ES-I3 (cell line): ENCODE measurements at regions not wholly inside any gene's neighbourhood (a gene's known extent, or its start where the extent isn't known, plus 50 kb on each side); places are given as distances from the start of the nearest gene placed in this dataset.
"Not testable (repeated sequence)": the region's sequence is repeated elsewhere in the genome, so short reads cannot be mapped to it uniquely, and the experiment has no call there.

ENCODE experiments used
- H3K36me3 ChIP-seq: 2 replicates; pipeline ENCODE4 v1.6.1; 2013; ENCODE audit warnings: mild to moderate bottlenecking, low read length, control low read depth, moderate library complexity; ENCODE audit not compliant: insufficient read depth
- H3K4me1 ChIP-seq: 2 replicates; pipeline ENCODE4 v1.6.1; 2013; ENCODE audit warnings: mild to moderate bottlenecking, control low read depth, low read length; ENCODE audit not compliant: insufficient read depth
- H3K9ac ChIP-seq: 2 replicates; pipeline ENCODE4 v1.6.1; 2013; ENCODE audit warnings: low read depth, mild to moderate bottlenecking, low read length, moderate library complexity
- H3K9me3 ChIP-seq: 2 replicates; pipeline ENCODE4 v1.6.1; 2013; ENCODE audit warnings: mild to moderate bottlenecking, low read length, moderate library complexity; ENCODE audit not compliant: control insufficient read depth, insufficient read depth

- Histone ChIP-seq H3K9ac (peak overlapping the region; percentile 48), H3K36me3 (no peaks in the 10 kb centered on the region), H3K4me1 (peaks cover 52% of the 10 kb centered on the region), H3K9me3 (no peaks in the 10 kb centered on the region)
These were observed 432.2 kb downstream of the SMARCA1 start for GRCh38 chrX:129091097-129091496.

GRCh38 chrX:129086802-129087201 lies 436.5 kb downstream of the SMARCA1 start:
- Histone ChIP-seq H3K9ac (no peak overlapping the region), H3K36me3 (peaks cover 5% of the 10 kb centered on the region; the same call in 1 of the 2 replicates), H3K4me1 (peaks cover 26% of the 10 kb centered on the region), H3K9me3 (peaks cover 5% of the 10 kb centered on the region)

- H3K9ac ChIP-seq, H3K9me3 ChIP-seq, H3K4me1 ChIP-seq, H3K36me3 ChIP-seq: not testable (repeated sequence)
These were observed 439.0 kb downstream of the SMARCA1 start for GRCh38 chrX:129084291-129084690.

- Histone ChIP-seq H3K4me1 (peaks cover 15% of the 10 kb centered on the region), H3K9me3 (peaks cover 5% of the 10 kb centered on the region), H3K9ac (no peak overlapping the region), H3K36me3 (no peaks in the 10 kb centered on the region)
These were observed 445.7 kb downstream of the SMARCA1 start for GRCh38 chrX:129077424-129078170.

GRCh38 chrX:129071390-129071789 lies 451.9 kb downstream of the SMARCA1 start:
- peaks cover 22% of the 10 kb centered on the region for H3K4me1 ChIP-seq
- H3K9ac ChIP-seq = no peak overlapping the region
- no peaks in the 10 kb centered on the region for H3K36me3 ChIP-seq
- H3K9me3 ChIP-seq = no peaks in the 10 kb centered on the region

GRCh38 chrX:129065895-129066294 lies 457.4 kb downstream of the SMARCA1 start:
- Histone ChIP-seq H3K9ac (no peak overlapping the region), H3K9me3 (no peaks in the 10 kb centered on the region), H3K4me1 (no peaks in the 10 kb centered on the region), H3K36me3 (no peaks in the 10 kb centered on the region)

GRCh38 chrX:129058405-129058804 lies 464.9 kb downstream of the SMARCA1 start:
- Histone ChIP-seq H3K4me1 (peaks cover 18% of the 10 kb centered on the region), H3K9ac (no peak overlapping the region), H3K9me3 (no peaks in the 10 kb centered on the region; the same call in 1 of the 2 replicates), H3K36me3 (no peaks in the 10 kb centered on the region)

GRCh38 chrX:129043138-129043537 lies 480.2 kb downstream of the SMARCA1 start:
- Histone ChIP-seq H3K36me3 (no peaks in the 10 kb centered on the region; the same call in 1 of the 2 replicates), H3K9ac (no peak overlapping the region), H3K4me1 (no peaks in the 10 kb centered on the region), H3K9me3 (peaks cover 9% of the 10 kb centered on the region)

- no peaks in the 10 kb centered on the region; the same call in 1 of the 2 replicates for H3K36me3 ChIP-seq
- peaks cover 9% of the 10 kb centered on the region for H3K9me3 ChIP-seq
- H3K9ac ChIP-seq = no peak overlapping the region
- no peaks in the 10 kb centered on the region for H3K4me1 ChIP-seq
These were observed 482.0 kb downstream of the SMARCA1 start for GRCh38 chrX:129041319-129041718.

- Histone ChIP-seq H3K9me3 (peaks cover 9% of the 10 kb centered on the region), H3K4me1 (no peaks in the 10 kb centered on the region), H3K9ac (no peak overlapping the region), H3K36me3 (no peaks in the 10 kb centered on the region; the same call in 1 of the 2 replicates)
These were observed 483.2 kb downstream of the SMARCA1 start for GRCh38 chrX:129040124-129040523.

GRCh38 chrX:129039176-129039575 lies 484.1 kb downstream of the SMARCA1 start:
- H3K9me3 ChIP-seq = peaks cover 9% of the 10 kb centered on the region
- H3K9ac ChIP-seq = no peak overlapping the region
- H3K36me3 ChIP-seq = no peaks in the 10 kb centered on the region; the same call in 1 of the 2 replicates
- H3K4me1 ChIP-seq = no peaks in the 10 kb centered on the region

- no peaks in the 10 kb centered on the region for H3K36me3 ChIP-seq
- H3K4me1 ChIP-seq = no peaks in the 10 kb centered on the region
- no peaks in the 10 kb centered on the region for H3K9me3 ChIP-seq
- H3K9ac ChIP-seq = no peak overlapping the region
These were observed 485.9 kb downstream of the SMARCA1 start for GRCh38 chrX:129037389-129037788.

- H3K36me3 ChIP-seq = no peaks in the 10 kb centered on the region
- no peak overlapping the region for H3K9ac ChIP-seq
- H3K4me1 ChIP-seq = no peaks in the 10 kb centered on the region
- no peaks in the 10 kb centered on the region for H3K9me3 ChIP-seq
These were observed 488.1 kb downstream of the SMARCA1 start for GRCh38 chrX:129035180-129035579.

GRCh38 chrX:129034196-129034595 lies 489.1 kb downstream of the SMARCA1 start:
- Histone ChIP-seq H3K36me3 (no peaks in the 10 kb centered on the region), H3K4me1 (no peaks in the 10 kb centered on the region), H3K9ac (no peak overlapping the region), H3K9me3 (no peaks in the 10 kb centered on the region)

GRCh38 chrX:129026202-129026601 lies 497.1 kb downstream of the SMARCA1 start:
- Histone ChIP-seq H3K9ac (no peak overlapping the region), H3K9me3 (no peaks in the 10 kb centered on the region), H3K4me1 (0 out of 2 replicates have a peak, but pooled peaks cover 2% of the 10 kb centered on the region), H3K36me3 (no peaks in the 10 kb centered on the region)
